ENCODE measurements at regions not wholly inside any gene's neighbourhood (a gene's known extent, or its start where the extent isn't known, plus 50 kb on each side); places are given as distances from the start of the nearest gene placed in this dataset.

DNA sequence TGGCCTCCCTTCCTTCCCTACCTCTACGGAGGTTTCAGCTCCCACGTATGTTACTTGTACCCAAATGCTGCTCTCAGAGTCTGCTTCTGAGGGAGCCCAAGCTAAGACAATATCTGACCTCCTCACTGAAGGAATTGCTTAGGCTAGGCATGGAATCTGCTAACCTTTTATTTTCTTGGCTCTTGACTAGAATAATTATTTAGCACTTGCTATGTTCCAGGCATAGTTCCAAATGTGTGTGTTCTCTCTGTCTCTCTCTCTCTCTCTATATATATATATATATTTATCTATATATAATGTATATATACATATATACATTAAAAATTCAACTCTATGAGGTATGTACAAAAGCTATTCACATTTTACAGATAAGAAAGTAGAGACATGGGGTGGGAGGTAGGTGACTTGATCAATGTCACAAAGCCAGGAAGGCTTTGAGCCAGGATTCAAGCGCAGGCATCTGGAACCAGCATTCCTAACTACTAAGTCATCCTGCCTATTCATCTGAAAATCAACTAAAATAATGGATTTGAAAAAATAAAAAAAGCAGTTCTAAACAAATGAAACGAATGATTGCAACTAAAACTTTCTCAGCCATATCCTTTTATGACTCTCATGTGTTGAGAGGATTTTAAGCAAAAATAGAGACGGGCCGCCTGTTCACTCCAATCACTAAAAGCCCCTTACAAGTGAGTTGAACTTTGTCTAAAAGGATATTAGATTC lies 189.7 kb upstream of the JAG1 start:
- no peak for TF ChIP-seq CTCF (IDR thresholded peaks at IDR 0.05)
- no peak for TF ChIP-seq POLR2A (IDR thresholded peaks at IDR 0.05)

Data from Peyer's patch (tissue), 4 donors.